K562 (cell line): ENCODE measurements at regions not wholly inside any gene's neighbourhood (a gene's known extent, or its start where the extent isn't known, plus 50 kb on each side); places are given as distances from the start of the nearest gene placed in this dataset.

Experiments used
- ATAC-seq: fragments of 200-7000 bp; cut with Tn5 transposase; 3 replicates; pipeline ENCODE4 v1.9.1; 2020; ENCODE audit warnings: moderate library complexity
- BruUV-seq: library from RNA; stranded (reverse); fragments of 400-500 nt; replicated peaks from 2 replicates; lab custom pipeline; 2021; lab: Mats Ljungman, UMichigan
- CTCF ChIA-PET: fragments of 300-600 bp; formaldehyde crosslinking; extraction: SDS; loops from one replicate; lab custom pipeline; 2021; ENCODE audit warnings: low intra/inter-chr PET ratio; lab: Yijun Ruan, JAX
- POLR2A ChIA-PET: fragments of 300-600, 350-650 bp; sonication (Branson Sonifier 250); formaldehyde crosslinking; extraction: SDS; loops from one replicate; lab custom pipeline; 2021; ENCODE audit warnings: antibody characterized with exemption, inconsistent platforms; lab: Yijun Ruan, JAX
- DNase-seq, 4 experiments: peaks; one replicate each; pipeline versions ENCODE4 v3.0.0 to v3.0.0-alpha.2; 2011 to 2018; ENCODE audit warnings: low spot score in 3 of 4, mixed read lengths in 3 of 4; ENCODE audit errors: extremely low read depth in 1 of 4
- FAIRE-seq: peaks from 2 replicates; lab custom pipeline; 2011; peaks lifted over from hg19 to GRCh38; lab: Jason Lieb, UNC
- H2AFZ ChIP-seq: 2 replicates; pipeline ENCODE4 v1.6.0; 2011; ENCODE audit warnings: low read depth, low read length, control low read depth, inconsistent platforms
- H3K27ac ChIP-seq: fragments of 200-600 bp; 3 replicates; pipeline ENCODE4 v1.8.0; 2011; ENCODE audit warnings: low read depth, mild to moderate bottlenecking, control low read depth, inconsistent platforms, low read length, moderate library complexity, mixed read lengths; ENCODE audit errors: extremely low read depth
- H3K27me3 ChIP-seq, 2 experiments: fragments of 300-600 bp in 1 of 2; 2 replicates in 1 of 2; 3 replicates in 1 of 2; pipeline versions ENCODE4 v1.6.0 to v1.8.0; 2011; ENCODE audit warnings: inconsistent platforms in 2 of 2, low read length in 2 of 2, mild to moderate bottlenecking in 1 of 2, mixed read lengths in 1 of 2, moderate library complexity in 1 of 2; ENCODE audit not compliant: control insufficient read depth in 2 of 2, insufficient read depth in 2 of 2
- H3K36me3 ChIP-seq: fragments of 300-600 bp; 3 replicates; pipeline ENCODE4 v1.8.0; 2011; ENCODE audit warnings: mild to moderate bottlenecking, low read length, inconsistent platforms; ENCODE audit not compliant: control insufficient read depth, insufficient read depth
- H3K4me1 ChIP-seq, 2 experiments: fragments of 200-600 bp in 1 of 2; replicated peaks in 1 of 2; 2 replicates in 1 of 2; 3 replicates in 1 of 2; pipeline versions ENCODE4 v1.5.1 to v1.8.0; 2011; ENCODE audit warnings: inconsistent platforms in 2 of 2, low read length in 2 of 2, mild to moderate bottlenecking in 1 of 2, mixed read lengths in 1 of 2, moderate library complexity in 1 of 2; ENCODE audit not compliant: control insufficient read depth in 2 of 2, insufficient read depth in 2 of 2
- H3K4me2 ChIP-seq: 2 replicates; pipeline ENCODE4 v1.6.1; 2011; ENCODE audit warnings: low read length, control low read depth, inconsistent platforms, mixed read lengths; ENCODE audit not compliant: insufficient read depth
- H3K4me3 ChIP-seq: fragments of 200-600 bp; sonication (generic), shearing (Covaris generic); 2 replicates; pipeline ENCODE4 v1.5.1; 2016; ENCODE audit warnings: control low read depth, inconsistent platforms
- H3K79me2 ChIP-seq: fragments of 200-600 bp; 3 replicates; pipeline ENCODE4 v1.8.0; 2011; ENCODE audit warnings: low read length, inconsistent platforms; ENCODE audit not compliant: control insufficient read depth, insufficient read depth
- H3K9ac ChIP-seq, 2 experiments: 2 replicates each; pipeline versions ENCODE4 v1.6.0 to v1.6.1; 2011; ENCODE audit warnings: low read depth in 2 of 2, low read length in 2 of 2, control low read depth in 1 of 2, inconsistent platforms in 1 of 2, mild to moderate bottlenecking in 1 of 2, mixed read lengths in 1 of 2; ENCODE audit not compliant: insufficient read depth in 1 of 2
- H3K9me1 ChIP-seq: one replicate; pipeline ENCODE4 v1.6.0; 2011; ENCODE audit warnings: inconsistent platforms, mild to moderate bottlenecking, low read length, moderate library complexity; ENCODE audit not compliant: control insufficient read depth, insufficient read depth
- H3K9me3 ChIP-seq: replicated peaks from 2 replicates; pipeline ENCODE4 v1.5.1; 2011; ENCODE audit warnings: low read depth, low read length, inconsistent platforms; ENCODE audit not compliant: control insufficient read depth, insufficient read depth
- H4K20me1 ChIP-seq: replicated peaks from 2 replicates; pipeline ENCODE4 v1.6.1; 2011; ENCODE audit warnings: low read length, inconsistent platforms, mixed read lengths; ENCODE audit not compliant: control insufficient read depth, insufficient read depth
- ARID2 ChIP-seq: fragments of 450-650 bp; IDR thresholded peaks from 2 replicates; pipeline ENCODE4 v1.6.1; 2017; ENCODE audit warnings: antibody characterized with exemption, mild to moderate bottlenecking
- ASH1L ChIP-seq: fragments of 450-650 bp; IDR thresholded peaks from 2 replicates; pipeline ENCODE4 v1.6.1; 2018; ENCODE audit warnings: borderline replicate concordance, mild to moderate bottlenecking, low read depth; ENCODE audit not compliant: partially characterized antibody
- CHD2 ChIP-seq: IDR thresholded peaks from 2 replicates; pipeline ENCODE4 v1.6.1; 2011; ENCODE audit warnings: low read depth, low read length
- COPS2 ChIP-seq: fragments of 450-650 bp; conservative IDR thresholded peaks from 2 replicates; pipeline ENCODE4 v1.6.1; 2016; ENCODE audit warnings: mild to moderate bottlenecking, moderate library complexity
- ETV5 ChIP-seq: sonication (generic); formaldehyde crosslinking; IDR thresholded peaks from 2 replicates; pipeline ENCODE4 v1.4.0; 2020; ENCODE audit warnings: low read depth, mild to moderate bottlenecking, missing genetic modification reagents
- KLF1 ChIP-seq: fragments of 450-650 bp; IDR thresholded peaks from 2 replicates; pipeline ENCODE4 v1.6.1; 2016; ENCODE audit warnings: missing genetic modification characterization, missing compliant biosample characterization
- MCM7 ChIP-seq, 2 experiments: fragments of 450-650 bp; IDR thresholded peaks; 2 replicates each; pipeline ENCODE4 v1.6.1; 2016 to 2018
- NONO ChIP-seq, 2 experiments: fragments of 200-400 bp in 1 of 2; fragments of 450-650 bp in 1 of 2; formaldehyde crosslinking in 1 of 2; IDR thresholded peaks; 2 replicates each; pipeline ENCODE4 v1.6.1; 2017; ENCODE audit warnings: low read depth in 2 of 2, mild to moderate bottlenecking in 2 of 2, moderate library complexity in 2 of 2, low read length in 1 of 2
- PCBP1 ChIP-seq: fragments of 200-400 bp; formaldehyde crosslinking; IDR thresholded peaks from 2 replicates; pipeline ENCODE4 v1.6.1; 2018; ENCODE audit warnings: mild to moderate bottlenecking, low read depth, low read length; ENCODE audit not compliant: poor library complexity, severe bottlenecking
- PTBP1 ChIP-seq: fragments of 200-400 bp; formaldehyde crosslinking; IDR thresholded peaks from 2 replicates; pipeline ENCODE4 v1.6.1; 2017; ENCODE audit warnings: low read depth, low read length
- RNF219 ChIP-seq: fragments of 250-450 bp; sonication (Bioruptor Pico); IDR thresholded peaks from 2 replicates; pipeline ENCODE4 v1.5.0; 2022; ENCODE audit warnings: mild to moderate bottlenecking
- STAG1 ChIP-seq: sonication (generic); formaldehyde crosslinking; IDR thresholded peaks from 2 replicates; pipeline ENCODE4 v1.5.0; 2020; ENCODE audit warnings: missing genetic modification reagents, borderline replicate concordance
- TBP ChIP-seq: optimal IDR thresholded peaks from 2 replicates; pipeline ENCODE3; 2011; ENCODE audit warnings: low read depth, low read length, improper control_type of control experiment
- XRCC3 ChIP-seq: fragments of 450-650 bp; IDR thresholded peaks from 2 replicates; pipeline ENCODE4 v1.6.1; 2017; ENCODE audit warnings: mild to moderate bottlenecking, moderate library complexity
- ZHX1 ChIP-seq: fragments of 150-350 bp; conservative IDR thresholded peaks from 2 replicates; pipeline ENCODE4 v1.6.1; 2014; ENCODE audit warnings: low read length
- WGBS: fragments of 100-300 bp; shearing (Covaris generic); methylation state at CpG from one replicate; pipeline ENCODE4 v1.1.6; 2016; ENCODE audit warnings: low coverage, mixed read lengths; ENCODE audit not compliant: insufficient coverage; ENCODE audit errors: missing lambda C conversion rate; 5-methylcytosine and 5-hydroxymethylcytosine counted together
- in situ Hi-C: fragments of 300-500 bp; cut with MboI; formaldehyde crosslinking; loops from 4 replicates; pipeline ENCODE4 v1.15.0; 2018; ENCODE audit warnings: inconsistent platforms, mixed read lengths
- intact Hi-C: fragments of 100-400 bp; cut with micrococcal nuclease; formaldehyde crosslinking; loops from 2 replicates; pipeline ENCODE4 v1.14.2; 2022
- TF ChIP-seq, protein P1 (sequence below): fragments of 450-650 bp; formaldehyde crosslinking; IDR thresholded peaks from 2 replicates; pipeline ENCODE4 v1.4.0; 2022; ENCODE audit warnings: missing genetic modification characterization

GRCh38 chr9:91027005-91027404 lies 225.4 kb downstream of the SYK start:
- H3K4me2 ChIP-seq: no peak overlapping the region
- TF ChIP-seq CHD2 (no peak), COPS2 (no peak), ZHX1 (no peak), ASH1L (no peak), STAG1 (CRISPR knock-in tag) (no peak), MCM7 (IDR thresholded peaks at IDR 0.05) (no peak), PCBP1 (no peak), RNF219 (CRISPR knock-in tag) (no peak), ETV5 (CRISPR knock-in tag) (no peak), NONO (IDR thresholded peaks at IDR 0.05; ENCODE audit: low read depth in 2 of 2, low read length in 1 of 2) (no peak), XRCC3 (no peak), KLF1 (no peak), ARID2 (no peak), PTBP1 (no peak), TBP (no peak)
- TF ChIP-seq, protein P1, sequence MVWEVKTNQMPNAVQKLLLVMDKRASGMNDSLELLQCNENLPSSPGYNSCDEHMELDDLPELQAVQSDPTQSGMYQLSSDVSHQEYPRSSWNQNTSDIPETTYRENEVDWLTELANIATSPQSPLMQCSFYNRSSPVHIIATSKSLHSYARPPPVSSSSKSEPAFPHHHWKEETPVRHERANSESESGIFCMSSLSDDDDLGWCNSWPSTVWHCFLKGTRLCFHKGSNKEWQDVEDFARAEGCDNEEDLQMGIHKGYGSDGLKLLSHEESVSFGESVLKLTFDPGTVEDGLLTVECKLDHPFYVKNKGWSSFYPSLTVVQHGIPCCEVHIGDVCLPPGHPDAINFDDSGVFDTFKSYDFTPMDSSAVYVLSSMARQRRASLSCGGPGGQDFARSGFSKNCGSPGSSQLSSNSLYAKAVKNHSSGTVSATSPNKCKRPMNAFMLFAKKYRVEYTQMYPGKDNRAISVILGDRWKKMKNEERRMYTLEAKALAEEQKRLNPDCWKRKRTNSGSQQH (CRISPR knock-in tag): no peak
- H3K9me3 ChIP-seq: no peaks in the 10 kb centered on the region
- ChIA-PET POLR2A (interaction anchor here (0.6 to 0.7 kb wide), 2 partner anchors 17 kb away, joined by 3 read pairs; no protein-coding TSS in a partner anchor), CTCF (no interaction called here)
- no peak overlapping the region for H3K9ac ChIP-seq
- H3K9me1 ChIP-seq: no peaks in the 10 kb centered on the region
- no peak for DNase-seq
- peaks cover 0 to 32% of the 10 kb centered on the region in 2 experiments; a peak in 3 of 5 replicates for H3K27me3 ChIP-seq
- no TSS peak for BruUV-seq
- H3K4me3 ChIP-seq: no peak overlapping the region
- H3K27ac ChIP-seq: no peak overlapping the region
- in situ Hi-C loops (no loop called here), intact Hi-C loops (no loop called here)
- H3K36me3 ChIP-seq: no peaks in the 10 kb centered on the region
- H4K20me1 ChIP-seq: no peaks in the 10 kb centered on the region
- WGBS: 0% methylated on average over 3 of the region's 3 CpGs
- no peaks in the 10 kb centered on the region for H3K79me2 ChIP-seq
- H2AFZ ChIP-seq: no peak overlapping the region
- H3K4me1 ChIP-seq: no peaks in the 10 kb centered on the region
- ATAC-seq: no peak
- FAIRE-seq: no peak
